ENCODE measurements at regions not wholly inside any gene's neighbourhood (a gene's known extent, or its start where the extent isn't known, plus 50 kb on each side); places are given as distances from the start of the nearest gene placed in this dataset.

DNA sequence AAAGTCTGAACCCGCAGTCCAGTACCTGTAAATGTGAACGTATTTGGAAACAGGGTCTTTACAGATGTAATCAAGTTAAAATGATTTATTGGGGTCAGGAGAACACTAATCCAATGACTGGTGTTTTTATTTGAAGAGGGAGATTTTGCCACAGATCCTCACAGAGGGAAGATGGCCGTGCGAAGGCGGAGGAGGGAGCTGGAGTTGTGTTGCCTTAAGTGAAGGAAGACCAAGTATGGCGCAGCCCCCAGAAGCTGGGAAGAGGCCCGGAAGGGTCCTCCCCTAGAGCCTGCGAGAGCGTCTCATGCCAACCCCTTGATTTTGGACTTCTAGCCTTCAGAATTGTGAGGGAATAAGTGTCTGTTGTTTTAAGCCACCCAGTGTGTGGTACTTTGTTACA lies 102.8 kb upstream of the NUDT4 start:
- DNase-seq (no peak), ATAC-seq (no peak)
- no peaks in the 10 kb centered on the region for H3K27me3 Mint-ChIP-seq (ENCODE audit: low read depth)
- no peaks in the 10 kb centered on the region for H3K9me3 Mint-ChIP-seq (ENCODE audit: insufficient read depth)
- no peaks in the 10 kb centered on the region for H3K36me3 Mint-ChIP-seq (ENCODE audit: low read depth)
- peaks cover 6% of the 10 kb centered on the region for H3K4me1 Mint-ChIP-seq (ENCODE audit: low read depth)
- H3K4me3 Mint-ChIP-seq, result no peak overlapping the region
- H3K27ac Mint-ChIP-seq, result no peak overlapping the region
- CTCF ChIA-PET, result interaction anchor here (1.4 kb wide), 1 partner anchor 177 kb away, joined by 3 read pairs; no protein-coding TSS in a partner anchor
- POLR2A ChIA-PET, result no interaction called here

GRCh38 chr12:93275589-93275988 lies 102.1 kb upstream of the NUDT4 start:
- CTCF ChIA-PET, result interaction anchor here (1.4 kb wide), 1 partner anchor 177 kb away, joined by 3 read pairs; no protein-coding TSS in a partner anchor
- DNase-seq (no peak), ATAC-seq (no peak)
- peaks cover 6% of the 10 kb centered on the region for H3K4me1 Mint-ChIP-seq (ENCODE audit: low read depth)
- POLR2A ChIA-PET, result interaction anchor here (0.6 to 0.8 kb wide), 2 partner anchors 24 to 161 kb away, joined by 3 read pairs; no protein-coding TSS in a partner anchor
- H3K27ac Mint-ChIP-seq, result no peak overlapping the region
- H3K4me3 Mint-ChIP-seq, result no peak overlapping the region
- H3K27me3 Mint-ChIP-seq (ENCODE audit: low read depth), result no peaks in the 10 kb centered on the region
- H3K9me3 Mint-ChIP-seq (ENCODE audit: insufficient read depth), result no peaks in the 10 kb centered on the region
- no peaks in the 10 kb centered on the region for H3K36me3 Mint-ChIP-seq (ENCODE audit: low read depth)

DNA sequence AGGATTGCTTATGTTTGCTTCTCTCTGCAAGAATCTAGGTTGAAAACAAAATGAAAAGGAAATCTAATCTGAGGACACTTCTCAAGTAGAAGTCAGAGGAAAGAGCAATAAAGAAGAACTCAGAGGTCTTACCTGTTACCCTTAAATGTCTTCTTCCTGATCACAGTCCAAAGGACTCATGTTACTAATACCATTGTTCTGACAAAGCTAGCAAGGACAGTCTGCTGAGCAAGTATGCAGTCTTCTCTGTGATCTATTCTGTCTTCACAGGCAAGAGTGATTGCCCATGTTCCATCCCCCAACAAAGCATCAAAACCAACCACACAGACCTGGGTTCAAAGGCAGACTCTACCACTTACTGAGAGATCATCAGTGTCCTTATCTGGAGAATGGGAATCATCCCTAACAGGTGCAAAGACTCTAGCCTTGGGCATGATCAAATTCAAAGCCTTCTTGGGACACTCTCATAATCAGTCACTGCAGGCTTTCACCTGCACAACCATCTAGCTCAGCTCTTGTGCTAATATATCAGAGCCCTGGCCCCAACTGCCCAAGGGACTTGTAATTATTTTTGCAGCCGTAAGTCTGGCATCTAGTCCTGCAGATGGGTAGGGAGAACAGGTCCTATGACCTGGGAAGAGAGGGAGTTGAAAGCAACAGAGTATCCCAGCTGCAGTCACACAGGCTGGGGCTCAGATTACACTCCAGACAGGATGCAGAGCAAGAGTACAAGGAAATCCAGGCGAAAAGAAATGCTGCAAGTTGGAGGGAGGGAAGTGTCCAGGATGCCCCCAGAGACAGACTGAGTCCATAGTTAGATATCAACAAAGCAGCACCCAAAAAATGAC lies 97.9 kb upstream of the NUDT4 start:
- POLR2A ChIA-PET, result no interaction called here
- DNase-seq, result no peak
- no peak for ATAC-seq
- H3K4me3 Mint-ChIP-seq, result no peak overlapping the region
- no peak overlapping the region for H3K27ac Mint-ChIP-seq
- no peaks in the 10 kb centered on the region for H3K9me3 Mint-ChIP-seq (ENCODE audit: insufficient read depth)
- H3K36me3 Mint-ChIP-seq (ENCODE audit: low read depth), result no peaks in the 10 kb centered on the region
- no peaks in the 10 kb centered on the region for H3K27me3 Mint-ChIP-seq (ENCODE audit: low read depth)
- CTCF ChIA-PET, result no interaction called here
- no peaks in the 10 kb centered on the region for H3K4me1 Mint-ChIP-seq (ENCODE audit: low read depth)

DNA sequence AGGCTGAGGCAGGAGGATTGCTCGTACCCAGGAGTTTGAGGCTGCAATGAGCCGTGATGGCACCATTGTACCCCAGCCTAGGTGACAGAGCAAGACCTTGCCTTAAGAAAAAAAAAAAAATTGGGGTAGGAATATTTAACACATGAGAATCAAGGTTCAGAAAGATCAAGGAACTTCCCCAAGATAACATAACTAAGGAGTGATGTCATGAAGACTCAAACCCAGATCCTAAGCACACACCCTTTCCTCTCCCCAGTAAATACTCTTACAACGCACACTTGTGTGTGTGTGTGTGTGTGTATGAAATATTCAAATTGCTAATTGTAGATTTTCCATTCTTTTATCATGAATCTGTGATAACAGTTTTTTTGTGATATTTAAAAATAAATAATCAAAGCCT lies 90.6 kb upstream of the NUDT4 start:
- POLR2A ChIA-PET, result no interaction called here

GRCh38 chr12:93288626-93289025 lies 89.1 kb upstream of the NUDT4 start:
- no peaks in the 10 kb centered on the region for H3K9me3 Mint-ChIP-seq (ENCODE audit: insufficient read depth)
- DNase-seq (no peak), ATAC-seq (no peak)
- H3K27me3 Mint-ChIP-seq (ENCODE audit: low read depth), result no peaks in the 10 kb centered on the region
- H3K4me1 Mint-ChIP-seq (ENCODE audit: low read depth), result no peaks in the 10 kb centered on the region
- H3K36me3 Mint-ChIP-seq (ENCODE audit: low read depth), result no peaks in the 10 kb centered on the region
- ChIA-PET POLR2A (no interaction called here), CTCF (interaction anchor here (1.0 kb wide), 1 partner anchor 301 kb away, joined by 3 read pairs; no protein-coding TSS in a partner anchor)
- H3K27ac Mint-ChIP-seq, result no peak overlapping the region
- no peak overlapping the region for H3K4me3 Mint-ChIP-seq

More for the DNA sequence above, 90.6 kb upstream of the NUDT4 start:
- DNase-seq (no peak), ATAC-seq (no peak)
- no peaks in the 10 kb centered on the region for H3K36me3 Mint-ChIP-seq (ENCODE audit: low read depth)
- no peak overlapping the region for H3K4me3 Mint-ChIP-seq
- H3K27me3 Mint-ChIP-seq (ENCODE audit: low read depth), result no peaks in the 10 kb centered on the region
- H3K9me3 Mint-ChIP-seq (ENCODE audit: insufficient read depth), result no peaks in the 10 kb centered on the region
- no peak overlapping the region for H3K27ac Mint-ChIP-seq
- no peaks in the 10 kb centered on the region for H3K4me1 Mint-ChIP-seq (ENCODE audit: low read depth)
- CTCF ChIA-PET, result no interaction called here

- POLR2A ChIA-PET, result no interaction called here
These were observed 87.3 kb upstream of the NUDT4 start for GRCh38 chr12:93290391-93290790.

GRCh38 chr12:93292213-93292612 lies 85.5 kb upstream of the NUDT4 start:
- POLR2A ChIA-PET, result no interaction called here
- DNase-seq (no peak), ATAC-seq (no peak)
- Mint-ChIP-seq H3K9me3 (ENCODE audit: insufficient read depth) (no peaks in the 10 kb centered on the region), H3K4me3 (no peak overlapping the region), H3K4me1 (ENCODE audit: low read depth) (peaks cover 4% of the 10 kb centered on the region), H3K27me3 (ENCODE audit: low read depth) (no peaks in the 10 kb centered on the region), H3K27ac (no peak overlapping the region), H3K36me3 (ENCODE audit: low read depth) (no peaks in the 10 kb centered on the region)
- CTCF ChIA-PET, result no interaction called here

More at GRCh38 chr12:93290391-93290790, 87.3 kb upstream of the NUDT4 start:
- H3K27me3 Mint-ChIP-seq (ENCODE audit: low read depth), result no peaks in the 10 kb centered on the region
- H3K36me3 Mint-ChIP-seq (ENCODE audit: low read depth), result no peaks in the 10 kb centered on the region
- H3K27ac Mint-ChIP-seq, result no peak overlapping the region
- H3K4me1 Mint-ChIP-seq (ENCODE audit: low read depth), result no peaks in the 10 kb centered on the region
- H3K4me3 Mint-ChIP-seq, result no peak overlapping the region
- H3K9me3 Mint-ChIP-seq (ENCODE audit: insufficient read depth), result no peaks in the 10 kb centered on the region
- CTCF ChIA-PET, result no interaction called here
- DNase-seq, result no peak
- no peak for ATAC-seq

DNA sequence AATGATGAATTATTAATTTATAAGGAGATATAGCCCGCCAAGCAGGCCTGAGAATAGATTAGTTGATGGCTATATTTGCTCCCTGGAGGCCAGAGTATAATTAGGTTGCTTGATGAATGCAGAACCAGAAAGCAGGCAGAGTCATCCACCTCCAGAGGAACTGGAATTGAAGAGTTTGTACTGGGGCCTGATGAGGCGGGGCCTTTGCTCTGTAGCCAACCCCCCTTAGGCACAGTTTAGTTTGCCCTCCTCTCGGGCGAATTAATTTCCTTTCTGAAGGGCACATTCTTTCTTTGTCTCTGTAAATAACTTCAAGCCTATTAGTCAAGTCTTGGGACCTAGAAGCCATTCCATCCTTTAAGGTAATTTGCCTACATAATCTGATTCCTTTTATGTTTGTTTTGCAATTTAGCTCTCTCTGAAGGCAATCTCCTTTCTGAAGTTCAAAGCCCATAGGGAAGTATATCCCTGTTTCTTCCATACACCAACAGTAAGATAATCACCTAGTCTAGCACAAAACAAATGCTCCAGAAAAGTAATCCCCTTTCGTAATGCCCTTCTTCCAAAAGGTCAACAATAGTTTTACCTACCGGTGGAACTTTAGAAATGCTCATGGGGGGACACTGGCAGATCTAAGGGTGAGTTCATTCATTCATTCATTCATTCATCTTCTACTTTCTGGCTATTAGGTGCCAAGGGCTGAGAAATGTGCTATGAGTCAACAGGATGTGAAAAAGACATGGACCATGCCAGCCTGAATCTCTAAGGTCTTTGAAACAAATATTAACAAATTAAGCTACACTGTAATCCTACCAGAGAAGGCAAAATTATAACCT lies 84.8 kb upstream of the NUDT4 start:
- no peaks in the 10 kb centered on the region for H3K27me3 Mint-ChIP-seq (ENCODE audit: low read depth)
- DNase-seq (no peak), ATAC-seq (no peak)
- no peak overlapping the region for H3K27ac Mint-ChIP-seq
- H3K9me3 Mint-ChIP-seq (ENCODE audit: insufficient read depth), result no peaks in the 10 kb centered on the region
- H3K36me3 Mint-ChIP-seq (ENCODE audit: low read depth), result no peaks in the 10 kb centered on the region
- ChIA-PET CTCF (no interaction called here), POLR2A (no interaction called here)
- H3K4me1 Mint-ChIP-seq (ENCODE audit: low read depth), result peaks cover 5% of the 10 kb centered on the region
- no peak overlapping the region for H3K4me3 Mint-ChIP-seq

GRCh38 chr12:93297032-93297431 lies 80.7 kb upstream of the NUDT4 start:
- Mint-ChIP-seq H3K36me3 (ENCODE audit: low read depth) (no peaks in the 10 kb centered on the region), H3K4me3 (no peak overlapping the region), H3K9me3 (ENCODE audit: insufficient read depth) (no peaks in the 10 kb centered on the region), H3K27me3 (ENCODE audit: low read depth) (no peaks in the 10 kb centered on the region), H3K4me1 (ENCODE audit: low read depth) (peaks cover 5% of the 10 kb centered on the region), H3K27ac (no peak overlapping the region)
- peak; percentile 49 for ATAC-seq
- CTCF ChIA-PET, result interaction anchor here (0.9 to 1.2 kb wide), 5 partner anchors 16 to 200 kb away, joined by 3 to 4 read pairs (median 3); no protein-coding TSS in a partner anchor
- DNase-seq, result no peak
- POLR2A ChIA-PET, result no interaction called here

DNA sequence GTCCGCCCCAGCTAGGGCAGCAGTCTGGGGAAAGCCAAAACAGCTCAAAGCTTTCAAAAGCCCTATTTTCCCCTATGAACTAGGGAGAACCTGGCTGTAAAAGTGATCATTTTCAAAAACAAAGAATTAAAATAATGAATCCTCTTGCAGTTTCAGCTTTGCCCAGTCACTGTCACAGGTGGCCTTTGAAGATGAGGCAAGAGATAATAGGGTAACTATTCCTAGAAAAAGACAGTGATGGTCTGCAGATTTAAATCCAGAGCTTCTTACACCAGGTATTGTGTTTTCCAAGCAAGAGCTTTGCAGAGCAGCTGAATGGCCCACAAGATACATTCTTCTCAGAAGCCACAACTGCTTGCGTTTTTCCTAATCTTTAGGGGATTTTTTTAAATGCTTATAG lies 80.2 kb upstream of the NUDT4 start:
- Mint-ChIP-seq H3K27ac (no peak overlapping the region), H3K4me1 (ENCODE audit: low read depth) (peaks cover 5% of the 10 kb centered on the region), H3K9me3 (ENCODE audit: insufficient read depth) (no peaks in the 10 kb centered on the region), H3K27me3 (ENCODE audit: low read depth) (no peaks in the 10 kb centered on the region), H3K36me3 (ENCODE audit: low read depth) (no peaks in the 10 kb centered on the region), H3K4me3 (no peak overlapping the region)
- ChIA-PET POLR2A (no interaction called here), CTCF (interaction anchor here (0.6 to 1.2 kb wide), 6 partner anchors 16 to 309 kb away, joined by 3 to 4 read pairs (median 3); no protein-coding TSS in a partner anchor)
- ATAC-seq, result no peak
- no peak for DNase-seq

DNA sequence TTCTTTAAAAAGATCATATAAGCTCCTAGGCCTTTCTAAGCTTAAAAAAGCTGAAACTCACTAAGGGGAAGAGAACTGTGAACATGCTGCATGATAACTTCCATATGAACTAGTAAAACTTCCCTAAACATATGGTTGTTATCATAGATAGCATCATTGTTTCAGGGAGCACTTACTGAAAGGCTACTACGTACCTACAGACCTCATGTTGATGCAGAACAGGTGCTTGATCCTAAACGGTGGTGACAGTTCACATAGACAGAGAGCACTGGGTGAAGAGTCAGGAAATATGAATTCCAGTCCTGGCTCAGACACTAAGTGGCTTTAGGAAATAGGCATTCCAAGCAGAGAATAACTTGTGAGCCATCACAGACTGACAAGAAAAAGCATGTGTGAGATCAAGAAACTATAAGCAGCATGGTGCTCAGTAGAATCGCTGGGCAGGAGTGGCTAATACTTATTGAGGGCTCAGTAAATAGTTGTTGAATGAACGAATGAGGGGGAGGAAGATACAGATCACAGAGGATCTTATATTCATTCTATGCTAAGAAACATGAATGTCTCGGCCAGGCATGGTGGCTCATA lies 78.4 kb upstream of the NUDT4 start:
- Mint-ChIP-seq H3K27ac (no peak overlapping the region), H3K27me3 (ENCODE audit: low read depth) (no peaks in the 10 kb centered on the region), H3K9me3 (ENCODE audit: insufficient read depth) (no peaks in the 10 kb centered on the region), H3K36me3 (ENCODE audit: low read depth) (no peaks in the 10 kb centered on the region), H3K4me1 (ENCODE audit: low read depth) (peaks cover 8% of the 10 kb centered on the region), H3K4me3 (no peak overlapping the region)
- ATAC-seq (no peak), DNase-seq (no peak)
- ChIA-PET POLR2A (no interaction called here), CTCF (interaction anchor here (0.7 to 1.1 kb wide), 2 partner anchors 14 to 308 kb away, joined by 3 to 4 read pairs; no protein-coding TSS in a partner anchor)

DNA sequence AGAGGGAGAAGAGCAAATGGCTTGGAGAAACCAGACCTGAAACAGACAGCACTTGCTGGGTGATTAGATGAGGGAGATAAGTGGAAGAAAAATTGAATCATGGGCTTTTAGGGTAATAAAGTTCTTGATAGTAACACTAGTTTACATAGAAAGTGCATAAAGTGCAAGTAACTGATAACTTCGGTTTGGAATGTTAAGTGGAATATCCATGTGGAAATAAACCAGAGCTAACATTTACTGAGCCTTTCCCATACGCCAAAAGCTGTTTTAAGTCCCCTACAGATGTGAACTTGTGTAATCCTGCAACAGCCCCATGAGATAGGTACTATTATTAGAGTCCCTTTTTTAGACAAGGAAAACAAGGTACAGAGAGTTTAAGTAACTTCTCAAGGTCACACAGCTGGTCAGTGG lies 77.1 kb upstream of the NUDT4 start:
- no peaks in the 10 kb centered on the region for H3K9me3 Mint-ChIP-seq (ENCODE audit: insufficient read depth)

More for the DNA sequence above, 77.1 kb upstream of the NUDT4 start:
- ChIA-PET POLR2A (no interaction called here), CTCF (interaction anchor here (1.1 kb wide), 1 partner anchor 13 kb away, joined by 4 read pairs; no protein-coding TSS in a partner anchor)
- no peak for DNase-seq
- Mint-ChIP-seq H3K4me1 (ENCODE audit: low read depth) (peaks cover 8% of the 10 kb centered on the region), H3K4me3 (no peak overlapping the region), H3K27me3 (ENCODE audit: low read depth) (no peaks in the 10 kb centered on the region), H3K27ac (no peak overlapping the region), H3K36me3 (ENCODE audit: low read depth) (no peaks in the 10 kb centered on the region)
- ATAC-seq, result no peak
